Sigmoid colon (tissue), 4 donors: ENCODE measurements at regions not wholly inside any gene's neighbourhood (a gene's known extent, or its start where the extent isn't known, plus 50 kb on each side); places are given as distances from the start of the nearest gene placed in this dataset.

Experiments
- EP300 ChIP-seq, 4 donors: sonication (generic); formaldehyde crosslinking; IDR thresholded peaks; one replicate each; pipeline ENCODE4 v1.6.1; 2017; ENCODE audit warnings: antibody characterized with exemption in 4 of 4
- POLR2A ChIP-seq, 2 donors: fragments of 450-650 bp; IDR thresholded peaks; one replicate each; pipeline ENCODE4 v1.6.1; 2016; ENCODE audit warnings: antibody characterized with exemption in 2 of 2, mild to moderate bottlenecking in 2 of 2, moderate library complexity in 2 of 2
- POLR2AphosphoS5 ChIP-seq, 4 donors: sonication (generic); formaldehyde crosslinking; IDR thresholded peaks; one replicate each; pipeline ENCODE4 v1.6.1; 2017; ENCODE audit warnings: antibody characterized with exemption in 4 of 4
- TF ChIP-seq, protein P1 (sequence below), 4 experiments: fragments of 450-650 bp in 3 of 4; fragments of 200-600 bp in 1 of 4; IDR thresholded peaks; one replicate each; pipeline ENCODE4 v1.5.1; 2016 to 2019; ENCODE audit warnings: antibody characterized with exemption in 4 of 4, mild to moderate bottlenecking in 3 of 4, moderate library complexity in 2 of 4

DNA sequence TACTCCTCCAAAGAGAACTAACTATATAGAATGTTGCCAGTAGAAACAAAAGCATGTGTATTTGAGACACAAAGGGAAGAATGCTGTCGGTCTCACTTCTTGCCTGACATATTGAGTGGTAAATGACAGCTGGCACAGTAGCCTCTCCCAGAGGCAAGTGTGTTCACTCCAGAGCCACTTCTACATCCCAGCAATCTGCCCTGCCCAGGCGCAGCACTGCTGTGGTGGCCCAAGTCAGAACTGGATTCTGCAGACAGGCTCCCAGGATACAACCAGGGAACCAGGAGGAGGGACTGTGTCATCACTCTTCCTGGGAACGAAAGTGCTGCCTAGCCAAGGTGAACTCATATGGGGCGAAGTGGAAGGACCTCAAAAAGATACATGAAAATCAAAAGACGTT, 103.2 kb upstream of the ARMC2 start:
- TF ChIP-seq POLR2A (IDR thresholded peaks at IDR 0.05) (no peak), POLR2AphosphoS5 (IDR thresholded peaks at IDR 0.05) (no peak), EP300 (IDR thresholded peaks at IDR 0.05) (no peak)
- TF ChIP-seq, protein P1, sequence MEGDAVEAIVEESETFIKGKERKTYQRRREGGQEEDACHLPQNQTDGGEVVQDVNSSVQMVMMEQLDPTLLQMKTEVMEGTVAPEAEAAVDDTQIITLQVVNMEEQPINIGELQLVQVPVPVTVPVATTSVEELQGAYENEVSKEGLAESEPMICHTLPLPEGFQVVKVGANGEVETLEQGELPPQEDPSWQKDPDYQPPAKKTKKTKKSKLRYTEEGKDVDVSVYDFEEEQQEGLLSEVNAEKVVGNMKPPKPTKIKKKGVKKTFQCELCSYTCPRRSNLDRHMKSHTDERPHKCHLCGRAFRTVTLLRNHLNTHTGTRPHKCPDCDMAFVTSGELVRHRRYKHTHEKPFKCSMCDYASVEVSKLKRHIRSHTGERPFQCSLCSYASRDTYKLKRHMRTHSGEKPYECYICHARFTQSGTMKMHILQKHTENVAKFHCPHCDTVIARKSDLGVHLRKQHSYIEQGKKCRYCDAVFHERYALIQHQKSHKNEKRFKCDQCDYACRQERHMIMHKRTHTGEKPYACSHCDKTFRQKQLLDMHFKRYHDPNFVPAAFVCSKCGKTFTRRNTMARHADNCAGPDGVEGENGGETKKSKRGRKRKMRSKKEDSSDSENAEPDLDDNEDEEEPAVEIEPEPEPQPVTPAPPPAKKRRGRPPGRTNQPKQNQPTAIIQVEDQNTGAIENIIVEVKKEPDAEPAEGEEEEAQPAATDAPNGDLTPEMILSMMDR (IDR thresholded peaks at IDR 0.05), result no peak
